SU-DHL-6 (cell line): ENCODE measurements at regions not wholly inside any gene's neighbourhood (a gene's known extent, or its start where the extent isn't known, plus 50 kb on each side); places are given as distances from the start of the nearest gene placed in this dataset.

Source experiments
- H2AFZ ChIP-seq: fragments of 200-600 bp; sonication (generic); 2 replicates; pipeline ENCODE4 v1.6.1; 2014; ENCODE audit warnings: low read depth, mild to moderate bottlenecking, moderate library complexity, mixed read lengths, antibody characterized with exemption, low read length; ENCODE audit not compliant: severe bottlenecking
- H3F3A ChIP-seq: fragments of 200-600 bp; shearing (Covaris generic); 2 replicates; pipeline ENCODE4 v1.6.0; 2016; ENCODE audit warnings: antibody characterized with exemption, mild to moderate bottlenecking; ENCODE audit not compliant: insufficient read depth
- H3K27ac ChIP-seq: fragments of 200-600 bp; sonication (generic); 2 replicates; pipeline ENCODE4 v1.5.1; 2016; ENCODE audit warnings: low read depth, mild to moderate bottlenecking, low read length, moderate library complexity, mixed read lengths
- H3K27me3 ChIP-seq: fragments of 200-600 bp; sonication (generic), shearing (Covaris generic); 2 replicates; pipeline ENCODE4 v1.6.0; 2014; ENCODE audit warnings: mild to moderate bottlenecking, low read length
- H3K36me3 ChIP-seq: fragments of 200-600 bp; sonication (generic); 2 replicates; pipeline ENCODE4 v1.6.1; 2014; ENCODE audit warnings: mild to moderate bottlenecking, low read length, mixed read lengths
- H3K4me2 ChIP-seq: fragments of 300-600, 200-600 bp; shearing (Covaris generic), sonication (generic); 2 replicates; pipeline ENCODE4 v1.6.0; 2014; ENCODE audit warnings: low read length, low read depth, mild to moderate bottlenecking; ENCODE audit not compliant: poor library complexity, severe bottlenecking
- H3K4me3 ChIP-seq: fragments of 200-600 bp; sonication (generic); 2 replicates; pipeline ENCODE4 v1.5.1; 2014; ENCODE audit warnings: antibody characterized with exemption, low read length, mild to moderate bottlenecking, mixed read lengths; ENCODE audit not compliant: insufficient read depth, poor library complexity, severe bottlenecking
- H3K79me2 ChIP-seq: fragments of 200-600 bp; sonication (generic); 2 replicates; pipeline ENCODE4 v1.6.1; 2014; ENCODE audit warnings: mild to moderate bottlenecking, low read length, moderate library complexity; ENCODE audit not compliant: insufficient read depth
- H3K9ac ChIP-seq: fragments of 200-600 bp; sonication (generic); 2 replicates; pipeline ENCODE4 v1.7.0; 2014; ENCODE audit warnings: mild to moderate bottlenecking, low read length
- H3K9me2 ChIP-seq: fragments of 200-600 bp; sonication (generic); replicated peaks from 2 replicates; pipeline ENCODE4 v1.6.1; 2014; ENCODE audit warnings: low read length; ENCODE audit not compliant: insufficient read depth
- H3K9me3 ChIP-seq: fragments of 200-600 bp; sonication (generic); 2 replicates; pipeline ENCODE4 v1.6.1; 2014; ENCODE audit warnings: low read length, mixed read lengths; ENCODE audit not compliant: insufficient read depth
- H4K20me1 ChIP-seq: fragments of 200-600 bp; sonication (generic); 2 replicates; pipeline ENCODE4 v1.6.1; 2014; ENCODE audit warnings: low read depth, mild to moderate bottlenecking, antibody characterized with exemption, low read length, moderate library complexity, mixed read lengths
- EZH2phosphoT487 ChIP-seq: fragments of 200-600 bp; sonication (generic), shearing (Covaris generic); conservative IDR thresholded peaks from 2 replicates; pipeline ENCODE4 v1.6.1; 2018; ENCODE audit warnings: mild to moderate bottlenecking, antibody characterized with exemption, low read length, moderate library complexity, mixed read lengths
- TF ChIP-seq, protein P1 (sequence below): fragments of 200-600 bp; sonication (generic); IDR thresholded peaks from one replicate; pipeline ENCODE4 v1.5.1; 2017; ENCODE audit warnings: antibody characterized with exemption, mild to moderate bottlenecking, low read length, moderate library complexity; ENCODE audit not compliant: insufficient read depth, poor library complexity, severe bottlenecking

DNA sequence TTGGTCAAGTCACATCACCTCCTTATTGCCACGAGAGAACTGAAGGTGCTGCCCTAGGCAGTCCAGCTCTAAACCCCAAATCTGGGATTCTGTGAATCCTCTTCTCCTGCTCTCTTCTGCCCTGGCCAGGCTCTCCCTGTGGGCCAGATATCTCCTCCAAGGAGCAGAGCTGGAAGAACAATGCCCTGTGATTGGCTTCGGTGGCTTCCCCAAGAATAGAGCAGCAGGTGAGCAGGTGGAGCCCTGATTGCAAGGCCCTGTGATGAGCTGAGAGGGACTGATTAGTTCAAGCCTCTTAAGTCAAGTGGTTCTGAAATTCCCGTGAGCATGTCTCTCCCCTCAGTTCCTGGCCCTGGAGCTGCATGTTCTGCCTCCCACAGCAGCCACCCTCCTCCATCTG is 175.3 kb upstream of the BRINP1 start:
- no peak overlapping the region for H3K27ac ChIP-seq

DNA sequence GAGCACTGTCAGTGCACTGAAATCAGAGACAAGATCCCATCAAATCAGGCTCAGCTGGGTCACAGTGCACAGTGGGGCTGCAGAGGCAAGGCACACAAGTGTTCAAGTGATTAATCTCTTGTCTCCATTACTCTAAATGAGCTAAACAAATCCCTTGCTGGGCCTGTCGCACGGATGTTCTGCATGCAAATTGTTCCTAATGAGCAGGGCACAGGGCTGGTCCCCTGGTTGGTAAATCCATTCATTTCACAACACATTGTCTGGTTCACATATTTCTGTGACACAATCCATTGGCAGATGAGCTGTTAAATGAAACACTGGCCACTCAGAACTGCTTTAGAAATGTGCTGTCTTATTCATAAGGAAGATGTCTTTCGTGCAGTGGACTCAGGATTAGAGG is 167.9 kb upstream of the BRINP1 start:
- no peak overlapping the region for H3K9ac ChIP-seq
- H3F3A ChIP-seq = no peaks in the 10 kb centered on the region
- no peak overlapping the region for H2AFZ ChIP-seq
- H3K36me3 ChIP-seq = no peaks in the 10 kb centered on the region
- H3K27me3 ChIP-seq = no peaks in the 10 kb centered on the region
- no peaks in the 10 kb centered on the region for H4K20me1 ChIP-seq
- H3K9me3 ChIP-seq = no peaks in the 10 kb centered on the region
- no peak overlapping the region for H3K4me2 ChIP-seq
- H3K27ac ChIP-seq = no peak overlapping the region
- no peaks in the 10 kb centered on the region for H3K9me2 ChIP-seq
- no peak overlapping the region for H3K4me3 ChIP-seq
- H3K79me2 ChIP-seq = no peaks in the 10 kb centered on the region
- TF ChIP-seq EZH2phosphoT487 = no peak
- TF ChIP-seq, protein P1, sequence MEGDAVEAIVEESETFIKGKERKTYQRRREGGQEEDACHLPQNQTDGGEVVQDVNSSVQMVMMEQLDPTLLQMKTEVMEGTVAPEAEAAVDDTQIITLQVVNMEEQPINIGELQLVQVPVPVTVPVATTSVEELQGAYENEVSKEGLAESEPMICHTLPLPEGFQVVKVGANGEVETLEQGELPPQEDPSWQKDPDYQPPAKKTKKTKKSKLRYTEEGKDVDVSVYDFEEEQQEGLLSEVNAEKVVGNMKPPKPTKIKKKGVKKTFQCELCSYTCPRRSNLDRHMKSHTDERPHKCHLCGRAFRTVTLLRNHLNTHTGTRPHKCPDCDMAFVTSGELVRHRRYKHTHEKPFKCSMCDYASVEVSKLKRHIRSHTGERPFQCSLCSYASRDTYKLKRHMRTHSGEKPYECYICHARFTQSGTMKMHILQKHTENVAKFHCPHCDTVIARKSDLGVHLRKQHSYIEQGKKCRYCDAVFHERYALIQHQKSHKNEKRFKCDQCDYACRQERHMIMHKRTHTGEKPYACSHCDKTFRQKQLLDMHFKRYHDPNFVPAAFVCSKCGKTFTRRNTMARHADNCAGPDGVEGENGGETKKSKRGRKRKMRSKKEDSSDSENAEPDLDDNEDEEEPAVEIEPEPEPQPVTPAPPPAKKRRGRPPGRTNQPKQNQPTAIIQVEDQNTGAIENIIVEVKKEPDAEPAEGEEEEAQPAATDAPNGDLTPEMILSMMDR = no peak

More for the DNA sequence above, 175.3 kb upstream of the BRINP1 start:
- Histone ChIP-seq H3K27me3 (no peaks in the 10 kb centered on the region), H3K4me2 (no peak overlapping the region), H3K36me3 (no peaks in the 10 kb centered on the region), H3K9me2 (no peaks in the 10 kb centered on the region), H4K20me1 (no peaks in the 10 kb centered on the region), H2AFZ (no peak overlapping the region), H3K4me3 (no peak overlapping the region), H3F3A (no peaks in the 10 kb centered on the region), H3K9me3 (no peaks in the 10 kb centered on the region), H3K9ac (no peak overlapping the region), H3K79me2 (no peaks in the 10 kb centered on the region)
- TF ChIP-seq, protein P1 = no peak
- no peak for TF ChIP-seq EZH2phosphoT487

DNA sequence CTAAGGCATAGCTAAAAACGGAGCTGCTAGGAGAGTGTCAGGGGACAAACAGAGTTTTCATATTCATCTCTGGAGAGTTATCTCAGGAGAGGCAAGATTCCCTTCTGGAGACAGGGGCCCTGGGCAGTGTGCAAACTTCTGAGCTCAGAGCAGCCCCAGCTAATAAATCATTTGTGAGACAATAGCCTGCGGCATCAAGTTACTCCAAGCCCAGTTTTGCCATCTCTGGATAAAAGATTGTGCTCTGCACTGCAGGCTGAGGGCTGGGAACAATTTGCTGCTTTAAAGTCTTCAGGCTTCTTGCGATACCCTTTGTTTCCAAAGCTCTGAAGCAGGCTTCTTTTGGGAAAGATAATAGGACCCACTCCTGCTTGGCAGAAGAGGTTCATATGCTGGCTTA is 164.3 kb upstream of the BRINP1 start:
- H2AFZ ChIP-seq = no peak overlapping the region
- no peak overlapping the region for H3K9ac ChIP-seq
- H4K20me1 ChIP-seq = no peaks in the 10 kb centered on the region
- H3K27ac ChIP-seq = no peak overlapping the region
- no peak overlapping the region for H3K4me3 ChIP-seq
- no peak for TF ChIP-seq EZH2phosphoT487
- TF ChIP-seq, protein P1 = no peak
- no peak overlapping the region for H3K4me2 ChIP-seq
- no peaks in the 10 kb centered on the region for H3K79me2 ChIP-seq
- no peaks in the 10 kb centered on the region for H3K27me3 ChIP-seq
- H3K36me3 ChIP-seq = no peaks in the 10 kb centered on the region
- H3K9me2 ChIP-seq = no peaks in the 10 kb centered on the region
- H3K9me3 ChIP-seq = no peaks in the 10 kb centered on the region
- H3F3A ChIP-seq = no peaks in the 10 kb centered on the region
